ENCODE measurements at regions not wholly inside any gene's neighbourhood (a gene's known extent, or its start where the extent isn't known, plus 50 kb on each side); places are given as distances from the start of the nearest gene placed in this dataset.

DNA sequence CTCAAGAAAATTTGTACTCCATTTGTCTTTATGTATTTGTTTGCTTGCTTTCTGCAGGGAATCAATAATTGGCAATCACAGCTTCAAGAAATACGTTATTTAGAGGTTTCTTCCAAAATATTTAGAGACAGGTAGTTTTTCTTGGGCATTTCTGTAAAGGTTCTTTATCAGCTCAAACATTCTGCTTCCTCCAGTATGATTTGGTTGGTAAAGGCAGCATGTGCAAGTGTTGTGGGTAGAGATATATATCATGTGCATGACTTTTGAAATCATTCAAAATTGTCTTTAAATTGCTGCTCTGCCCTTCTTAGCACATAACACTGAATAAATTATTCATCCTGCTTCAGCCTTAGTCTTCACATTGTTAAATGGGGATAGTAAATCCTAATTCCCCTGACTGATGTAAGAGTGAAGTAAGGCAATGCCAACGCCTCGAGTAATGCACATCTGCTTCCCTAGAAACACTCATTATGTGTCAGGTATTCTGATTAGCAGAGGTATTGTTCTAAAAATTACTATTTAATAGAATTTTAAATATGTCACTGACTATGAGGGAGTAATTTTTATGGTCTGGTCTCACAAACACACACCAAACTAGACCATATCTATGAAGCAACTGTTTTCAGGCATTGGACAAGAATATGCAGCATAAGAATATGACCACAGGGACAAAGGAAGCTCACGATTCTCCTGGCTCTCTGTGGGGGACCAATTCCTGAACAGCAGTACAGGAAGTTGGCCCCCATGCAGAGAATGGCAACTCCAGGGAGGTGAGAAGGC, 77.3 kb upstream of the AKR1E2 start:
- H3K9me3 Mint-ChIP-seq (ENCODE audit: low read depth), result no peaks in the 10 kb centered on the region

GRCh38 chr10:4742217-4742616, 83.8 kb upstream of the AKR1E2 start:
- peaks cover 8% of the 10 kb centered on the region for H3K4me1 Mint-ChIP-seq (ENCODE audit: low read depth)
- no peak overlapping the region for H3K4me3 Mint-ChIP-seq (ENCODE audit: unreplicated experiment)
- H3K27ac Mint-ChIP-seq (ENCODE audit: unreplicated experiment), result no peak overlapping the region
- TF ChIP-seq, protein P1, sequence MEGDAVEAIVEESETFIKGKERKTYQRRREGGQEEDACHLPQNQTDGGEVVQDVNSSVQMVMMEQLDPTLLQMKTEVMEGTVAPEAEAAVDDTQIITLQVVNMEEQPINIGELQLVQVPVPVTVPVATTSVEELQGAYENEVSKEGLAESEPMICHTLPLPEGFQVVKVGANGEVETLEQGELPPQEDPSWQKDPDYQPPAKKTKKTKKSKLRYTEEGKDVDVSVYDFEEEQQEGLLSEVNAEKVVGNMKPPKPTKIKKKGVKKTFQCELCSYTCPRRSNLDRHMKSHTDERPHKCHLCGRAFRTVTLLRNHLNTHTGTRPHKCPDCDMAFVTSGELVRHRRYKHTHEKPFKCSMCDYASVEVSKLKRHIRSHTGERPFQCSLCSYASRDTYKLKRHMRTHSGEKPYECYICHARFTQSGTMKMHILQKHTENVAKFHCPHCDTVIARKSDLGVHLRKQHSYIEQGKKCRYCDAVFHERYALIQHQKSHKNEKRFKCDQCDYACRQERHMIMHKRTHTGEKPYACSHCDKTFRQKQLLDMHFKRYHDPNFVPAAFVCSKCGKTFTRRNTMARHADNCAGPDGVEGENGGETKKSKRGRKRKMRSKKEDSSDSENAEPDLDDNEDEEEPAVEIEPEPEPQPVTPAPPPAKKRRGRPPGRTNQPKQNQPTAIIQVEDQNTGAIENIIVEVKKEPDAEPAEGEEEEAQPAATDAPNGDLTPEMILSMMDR (IDR thresholded peaks at IDR 0.05), result no peak
- DNase-seq (ENCODE audit: low spot score), result no peak
- no peaks in the 10 kb centered on the region for H3K9me3 Mint-ChIP-seq (ENCODE audit: low read depth)
- H3K36me3 Mint-ChIP-seq (ENCODE audit: low read depth), result no peaks in the 10 kb centered on the region
- H3K27me3 Mint-ChIP-seq (ENCODE audit: low read depth), result no peaks in the 10 kb centered on the region

More for the DNA sequence above, 77.3 kb upstream of the AKR1E2 start:
- no peak for DNase-seq (ENCODE audit: low spot score)
- TF ChIP-seq, protein P1 (IDR thresholded peaks at IDR 0.05), result no peak
- Mint-ChIP-seq H3K27ac (ENCODE audit: unreplicated experiment) (no peak overlapping the region), H3K36me3 (ENCODE audit: low read depth) (no peaks in the 10 kb centered on the region), H3K4me1 (ENCODE audit: low read depth) (no peaks in the 10 kb centered on the region), H3K4me3 (ENCODE audit: unreplicated experiment) (no peak overlapping the region), H3K27me3 (ENCODE audit: low read depth) (no peaks in the 10 kb centered on the region)

DNA sequence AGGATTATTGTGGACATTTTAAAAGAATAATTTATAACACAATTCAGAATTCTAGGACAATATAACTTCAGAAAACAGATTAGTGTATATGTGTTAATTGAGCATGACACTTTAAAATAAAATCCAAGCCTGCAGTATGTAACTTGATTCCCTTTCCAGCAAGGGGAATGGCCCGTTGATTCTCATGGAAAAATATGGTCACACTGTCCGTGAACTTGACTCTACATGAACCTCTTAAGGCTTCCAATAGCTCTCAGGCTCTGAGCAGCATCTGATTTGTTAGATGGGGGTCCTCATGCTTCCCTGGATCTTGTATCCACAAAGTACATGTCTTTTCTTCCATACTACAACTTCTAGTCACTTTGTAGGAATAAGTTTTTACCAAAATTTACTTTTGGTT, 85.5 kb upstream of the AKR1E2 start:
- Mint-ChIP-seq H3K4me3 (ENCODE audit: unreplicated experiment) (no peak overlapping the region), H3K27ac (ENCODE audit: unreplicated experiment) (no peak overlapping the region), H3K27me3 (ENCODE audit: low read depth) (no peaks in the 10 kb centered on the region), H3K36me3 (ENCODE audit: low read depth) (no peaks in the 10 kb centered on the region), H3K9me3 (ENCODE audit: low read depth) (no peaks in the 10 kb centered on the region), H3K4me1 (ENCODE audit: low read depth) (peaks cover 15% of the 10 kb centered on the region)
- TF ChIP-seq, protein P1 (IDR thresholded peaks at IDR 0.05), result no peak
- no peak for DNase-seq (ENCODE audit: low spot score)

- H3K4me1 Mint-ChIP-seq (ENCODE audit: low read depth), result peaks cover 15% of the 10 kb centered on the region
- no peaks in the 10 kb centered on the region for H3K9me3 Mint-ChIP-seq (ENCODE audit: low read depth)
- no peak for DNase-seq (ENCODE audit: low spot score)
- H3K4me3 Mint-ChIP-seq (ENCODE audit: unreplicated experiment), result no peak overlapping the region
- TF ChIP-seq, protein P1 (IDR thresholded peaks at IDR 0.05), result no peak
- H3K27ac Mint-ChIP-seq (ENCODE audit: unreplicated experiment), result no peak overlapping the region
- no peaks in the 10 kb centered on the region for H3K27me3 Mint-ChIP-seq (ENCODE audit: low read depth)
- H3K36me3 Mint-ChIP-seq (ENCODE audit: low read depth), result no peaks in the 10 kb centered on the region
These were observed 89.4 kb upstream of the AKR1E2 start for GRCh38 chr10:4736608-4737007.

DNA sequence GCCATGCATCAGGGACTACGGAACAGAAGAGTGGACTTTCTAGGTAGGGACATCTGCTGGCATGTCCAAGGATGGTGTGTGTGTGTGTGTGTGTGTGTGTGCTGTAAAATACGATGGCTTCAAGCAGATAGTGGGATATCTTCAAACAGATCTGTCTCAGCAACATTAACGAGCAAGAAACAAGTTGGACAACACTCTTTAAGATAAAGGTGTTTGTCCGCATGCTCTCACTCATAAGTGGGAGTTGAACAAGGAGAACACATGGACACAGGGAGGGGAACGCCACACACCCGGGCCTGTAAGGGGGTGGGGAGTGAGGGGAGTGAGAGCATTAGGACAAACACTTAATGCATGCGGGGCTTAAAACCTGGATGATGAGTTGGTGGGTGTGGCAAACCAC, 89.8 kb upstream of the AKR1E2 start:
- TF ChIP-seq, protein P1 (IDR thresholded peaks at IDR 0.05), result no peak
- Mint-ChIP-seq H3K4me1 (ENCODE audit: low read depth) (peaks cover 15% of the 10 kb centered on the region), H3K4me3 (ENCODE audit: unreplicated experiment) (no peak overlapping the region), H3K27ac (ENCODE audit: unreplicated experiment) (no peak overlapping the region), H3K36me3 (ENCODE audit: low read depth) (no peaks in the 10 kb centered on the region), H3K27me3 (ENCODE audit: low read depth) (no peaks in the 10 kb centered on the region), H3K9me3 (ENCODE audit: low read depth) (no peaks in the 10 kb centered on the region)
- no peak for DNase-seq (ENCODE audit: low spot score)

Data from chondrocyte (in vitro differentiated cells).